ENCODE measurements at regions not wholly inside any gene's neighbourhood (a gene's known extent, or its start where the extent isn't known, plus 50 kb on each side); places are given as distances from the start of the nearest gene placed in this dataset.

- Histone ChIP-seq H3K36me3 (ENCODE audit: insufficient read depth, low read length) (no peaks in the 10 kb centered on the region), H3K9me3 (ENCODE audit: low read length) (no peaks in the 10 kb centered on the region), H4K20me1 (ENCODE audit: insufficient read depth, low read length) (no peaks in the 10 kb centered on the region), H2AFZ (ENCODE audit: low read length) (no peak overlapping the region), H3K27ac (ENCODE audit: low read depth, low read length, poor library complexity, severe bottlenecking) (no peak overlapping the region), H3K4me2 (ENCODE audit: low read length) (no peak overlapping the region), H3K4me3 (ENCODE audit: low read depth, low read length, poor library complexity, severe bottlenecking) (no peak overlapping the region), H3F3A (ENCODE audit: insufficient read depth, low read length) (no peaks in the 10 kb centered on the region), H3K9ac (ENCODE audit: low read length) (no peak overlapping the region), H3K79me2 (ENCODE audit: insufficient read depth, low read length) (no peaks in the 10 kb centered on the region), H3K27me3 (ENCODE audit: insufficient read depth, low read length) (no peaks in the 10 kb centered on the region), H3K4me1 (ENCODE audit: insufficient read depth, low read length, severe bottlenecking) (no peaks in the 10 kb centered on the region), H3K9me2 (ENCODE audit: low read depth, low read length) (no peaks in the 10 kb centered on the region)
- TF ChIP-seq CTCF (IDR thresholded peaks at IDR 0.05; ENCODE audit: low read length) = no peak
- TF ChIP-seq EZH2 (IDR thresholded peaks at IDR 0.05; ENCODE audit: borderline replicate concordance, low read length) = no peak
Observed at GRCh38 chr9:118418887-118419565, 714.8 kb downstream of the TLR4 start.

GRCh38 chr9:118419676-118420075 lies 715.5 kb downstream of the TLR4 start:
- H3K4me3 ChIP-seq (ENCODE audit: low read depth, low read length, poor library complexity, severe bottlenecking) = no peak overlapping the region

GRCh38 chr9:118422508-118422907 lies 718.3 kb downstream of the TLR4 start:
- Histone ChIP-seq H4K20me1 (ENCODE audit: insufficient read depth, low read length) (no peaks in the 10 kb centered on the region), H3K79me2 (ENCODE audit: insufficient read depth, low read length) (no peaks in the 10 kb centered on the region), H3K4me3 (ENCODE audit: low read depth, low read length, poor library complexity, severe bottlenecking) (no peak overlapping the region), H3K9me2 (ENCODE audit: low read depth, low read length) (no peaks in the 10 kb centered on the region), H3K4me1 (ENCODE audit: insufficient read depth, low read length, severe bottlenecking) (no peaks in the 10 kb centered on the region), H3K4me2 (ENCODE audit: low read length) (no peak overlapping the region), H2AFZ (ENCODE audit: low read length) (no peak overlapping the region), H3K27me3 (ENCODE audit: insufficient read depth, low read length) (no peaks in the 10 kb centered on the region), H3K9me3 (ENCODE audit: low read length) (no peaks in the 10 kb centered on the region), H3K9ac (ENCODE audit: low read length) (no peak overlapping the region), H3K27ac (ENCODE audit: low read depth, low read length, poor library complexity, severe bottlenecking) (no peak overlapping the region), H3K36me3 (ENCODE audit: insufficient read depth, low read length) (no peaks in the 10 kb centered on the region), H3F3A (ENCODE audit: insufficient read depth, low read length) (no peaks in the 10 kb centered on the region)
- no peak for TF ChIP-seq EZH2 (IDR thresholded peaks at IDR 0.05; ENCODE audit: borderline replicate concordance, low read length)

More at GRCh38 chr9:118419676-118420075, 715.5 kb downstream of the TLR4 start:
- Histone ChIP-seq H2AFZ (ENCODE audit: low read length) (no peak overlapping the region), H3K27me3 (ENCODE audit: insufficient read depth, low read length) (no peaks in the 10 kb centered on the region), H4K20me1 (ENCODE audit: insufficient read depth, low read length) (no peaks in the 10 kb centered on the region), H3K9ac (ENCODE audit: low read length) (no peak overlapping the region), H3K4me1 (ENCODE audit: insufficient read depth, low read length, severe bottlenecking) (no peaks in the 10 kb centered on the region), H3K79me2 (ENCODE audit: insufficient read depth, low read length) (no peaks in the 10 kb centered on the region), H3K9me2 (ENCODE audit: low read depth, low read length) (no peaks in the 10 kb centered on the region), H3K4me2 (ENCODE audit: low read length) (no peak overlapping the region), H3K27ac (ENCODE audit: low read depth, low read length, poor library complexity, severe bottlenecking) (no peak overlapping the region), H3K9me3 (ENCODE audit: low read length) (no peaks in the 10 kb centered on the region), H3F3A (ENCODE audit: insufficient read depth, low read length) (no peaks in the 10 kb centered on the region), H3K36me3 (ENCODE audit: insufficient read depth, low read length) (no peaks in the 10 kb centered on the region)
- TF ChIP-seq CTCF (IDR thresholded peaks at IDR 0.05; ENCODE audit: low read length) = no peak
- no peak for TF ChIP-seq EZH2 (IDR thresholded peaks at IDR 0.05; ENCODE audit: borderline replicate concordance, low read length)

GRCh38 chr9:118423021-118423420 lies 718.8 kb downstream of the TLR4 start:
- H3K27me3 ChIP-seq (ENCODE audit: insufficient read depth, low read length) = no peaks in the 10 kb centered on the region
- H3K79me2 ChIP-seq (ENCODE audit: insufficient read depth, low read length) = no peaks in the 10 kb centered on the region
- H3K4me2 ChIP-seq (ENCODE audit: low read length) = no peak overlapping the region
- no peaks in the 10 kb centered on the region for H4K20me1 ChIP-seq (ENCODE audit: insufficient read depth, low read length)
- H2AFZ ChIP-seq (ENCODE audit: low read length) = no peak overlapping the region
- H3K9me3 ChIP-seq (ENCODE audit: low read length) = no peaks in the 10 kb centered on the region
- no peaks in the 10 kb centered on the region for H3K4me1 ChIP-seq (ENCODE audit: insufficient read depth, low read length, severe bottlenecking)
- no peak overlapping the region for H3K9ac ChIP-seq (ENCODE audit: low read length)
- H3K4me3 ChIP-seq (ENCODE audit: low read depth, low read length, poor library complexity, severe bottlenecking) = no peak overlapping the region
- no peaks in the 10 kb centered on the region for H3F3A ChIP-seq (ENCODE audit: insufficient read depth, low read length)
- H3K36me3 ChIP-seq (ENCODE audit: insufficient read depth, low read length) = no peaks in the 10 kb centered on the region
- TF ChIP-seq CTCF (IDR thresholded peaks at IDR 0.05; ENCODE audit: low read length) (no peak), EZH2 (IDR thresholded peaks at IDR 0.05; ENCODE audit: borderline replicate concordance, low read length) (no peak)
- H3K9me2 ChIP-seq (ENCODE audit: low read depth, low read length) = no peaks in the 10 kb centered on the region
- no peak overlapping the region for H3K27ac ChIP-seq (ENCODE audit: low read depth, low read length, poor library complexity, severe bottlenecking)

Data from OCI-LY1 (cell line).